Tibial nerve (tissue), 4 donors: ENCODE measurements at regions not wholly inside any gene's neighbourhood (a gene's known extent, or its start where the extent isn't known, plus 50 kb on each side); places are given as distances from the start of the nearest gene placed in this dataset.

ENCODE experiments used
- DNase-seq, 2 donors: peaks; one replicate each; pipeline ENCODE4 v3.0.0-alpha.2; 2019; ENCODE audit warnings: low spot score in 2 of 2
- H3K27ac ChIP-seq, 4 donors: fragments of 200-600 bp; sonication (generic) in 3 of 4; one replicate each; pipeline ENCODE4 v1.5.1; 2017 to 2019; ENCODE audit warnings: mild to moderate bottlenecking in 1 of 4
- H3K27me3 ChIP-seq, 2 donors: fragments of 200-600 bp; sonication (generic) in 1 of 2; one replicate each; pipeline versions ENCODE4 v1.5.1 to v1.6.0; 2017 to 2019
- H3K36me3 ChIP-seq, 3 donors: fragments of 200-600 bp; sonication (generic); one replicate each; pipeline ENCODE4 v1.5.1; 2018 to 2019
- H3K4me1 ChIP-seq, 4 donors: fragments of 200-600 bp; sonication (generic) in 3 of 4; one replicate each; pipeline ENCODE4 v1.5.1; 2017 to 2019
- H3K4me3 ChIP-seq, 4 donors: fragments of 200-600 bp; sonication (generic) in 3 of 4; one replicate each; pipeline ENCODE4 v1.5.1; 2017 to 2019; ENCODE audit warnings: mild to moderate bottlenecking in 1 of 4, moderate library complexity in 1 of 4
- H3K9me3 ChIP-seq, 4 donors: fragments of 200-600 bp; sonication (generic) in 3 of 4; one replicate each; pipeline ENCODE4 v1.5.1; 2017 to 2019
- EP300 ChIP-seq, 2 donors: sonication (generic); formaldehyde crosslinking; IDR thresholded peaks; one replicate each; pipeline ENCODE4 v1.6.1; 2017; ENCODE audit warnings: antibody characterized with exemption in 2 of 2, mild to moderate bottlenecking in 1 of 2
- POLR2A ChIP-seq, 2 donors: fragments of 450-650 bp; IDR thresholded peaks; one replicate each; pipeline ENCODE4 v1.6.1; 2017; ENCODE audit warnings: antibody characterized with exemption in 2 of 2, mild to moderate bottlenecking in 2 of 2, moderate library complexity in 2 of 2
- WGBS, 2 donors: methylation state at CpG; one replicate each; pipeline ENCODE4 v1.1.5; 2018; 5-methylcytosine and 5-hydroxymethylcytosine counted together
- TF ChIP-seq, protein P1 (sequence below), 5 experiments: fragments of 200-600 bp in 3 of 5; fragments of 450-650 bp in 2 of 5; sonication (generic) in 3 of 5; IDR thresholded peaks; one replicate each; pipeline ENCODE4 v1.5.1; 2016 to 2019; ENCODE audit warnings: antibody characterized with exemption in 5 of 5, mild to moderate bottlenecking in 3 of 5, moderate library complexity in 2 of 5

DNA sequence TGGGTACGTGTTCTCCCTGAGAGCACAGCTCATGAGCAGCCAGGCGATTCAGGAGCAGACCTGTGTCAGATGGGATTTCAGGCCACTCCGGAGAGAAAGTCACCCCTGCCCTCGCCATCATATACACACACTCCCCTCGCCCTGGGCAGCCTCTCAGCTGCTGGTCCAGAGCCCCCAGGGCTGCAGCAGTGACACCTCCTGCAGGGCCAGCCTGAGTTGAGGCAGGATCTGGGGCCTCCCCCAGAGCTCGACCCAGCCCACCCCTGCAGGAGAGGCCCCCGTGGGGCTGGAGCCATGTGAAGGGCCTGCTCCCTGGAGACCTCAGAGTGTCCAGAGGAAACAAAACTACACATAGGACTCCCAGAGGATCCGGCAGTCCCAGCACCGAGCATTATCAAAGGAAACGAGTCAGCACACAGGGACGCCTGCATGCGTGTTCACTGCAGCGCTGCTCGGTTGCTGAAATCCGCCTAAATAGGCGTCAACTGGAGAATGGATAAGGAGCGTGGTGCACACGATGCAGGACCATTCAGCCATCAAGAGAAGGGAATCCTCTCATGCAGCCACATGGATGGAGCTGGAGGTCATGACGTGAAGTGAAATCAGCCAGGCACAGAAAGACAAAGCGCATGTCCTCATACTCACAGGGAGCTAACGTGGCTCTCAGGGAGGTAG, 104.0 kb downstream of the TNFAIP2 start:
- Histone ChIP-seq H3K4me3 (no peak overlapping the region), H3K9me3 (no peaks in the 10 kb centered on the region), H3K36me3 (no peaks in the 10 kb centered on the region), H3K27me3 (peaks cover 0 to 50% of the 10 kb centered on the region in 2 donors), H3K27ac (no peak overlapping the region), H3K4me1 (no peaks in the 10 kb centered on the region)
- DNase-seq, result no peak
- TF ChIP-seq, protein P1, sequence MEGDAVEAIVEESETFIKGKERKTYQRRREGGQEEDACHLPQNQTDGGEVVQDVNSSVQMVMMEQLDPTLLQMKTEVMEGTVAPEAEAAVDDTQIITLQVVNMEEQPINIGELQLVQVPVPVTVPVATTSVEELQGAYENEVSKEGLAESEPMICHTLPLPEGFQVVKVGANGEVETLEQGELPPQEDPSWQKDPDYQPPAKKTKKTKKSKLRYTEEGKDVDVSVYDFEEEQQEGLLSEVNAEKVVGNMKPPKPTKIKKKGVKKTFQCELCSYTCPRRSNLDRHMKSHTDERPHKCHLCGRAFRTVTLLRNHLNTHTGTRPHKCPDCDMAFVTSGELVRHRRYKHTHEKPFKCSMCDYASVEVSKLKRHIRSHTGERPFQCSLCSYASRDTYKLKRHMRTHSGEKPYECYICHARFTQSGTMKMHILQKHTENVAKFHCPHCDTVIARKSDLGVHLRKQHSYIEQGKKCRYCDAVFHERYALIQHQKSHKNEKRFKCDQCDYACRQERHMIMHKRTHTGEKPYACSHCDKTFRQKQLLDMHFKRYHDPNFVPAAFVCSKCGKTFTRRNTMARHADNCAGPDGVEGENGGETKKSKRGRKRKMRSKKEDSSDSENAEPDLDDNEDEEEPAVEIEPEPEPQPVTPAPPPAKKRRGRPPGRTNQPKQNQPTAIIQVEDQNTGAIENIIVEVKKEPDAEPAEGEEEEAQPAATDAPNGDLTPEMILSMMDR (IDR thresholded peaks at IDR 0.05), result no peak
- TF ChIP-seq EP300 (IDR thresholded peaks at IDR 0.05), result no peak
- no peak for TF ChIP-seq POLR2A (IDR thresholded peaks at IDR 0.05)
- WGBS, 2 donors, result 82% methylated on average over 18 to 21 of the region's 21 CpGs

DNA sequence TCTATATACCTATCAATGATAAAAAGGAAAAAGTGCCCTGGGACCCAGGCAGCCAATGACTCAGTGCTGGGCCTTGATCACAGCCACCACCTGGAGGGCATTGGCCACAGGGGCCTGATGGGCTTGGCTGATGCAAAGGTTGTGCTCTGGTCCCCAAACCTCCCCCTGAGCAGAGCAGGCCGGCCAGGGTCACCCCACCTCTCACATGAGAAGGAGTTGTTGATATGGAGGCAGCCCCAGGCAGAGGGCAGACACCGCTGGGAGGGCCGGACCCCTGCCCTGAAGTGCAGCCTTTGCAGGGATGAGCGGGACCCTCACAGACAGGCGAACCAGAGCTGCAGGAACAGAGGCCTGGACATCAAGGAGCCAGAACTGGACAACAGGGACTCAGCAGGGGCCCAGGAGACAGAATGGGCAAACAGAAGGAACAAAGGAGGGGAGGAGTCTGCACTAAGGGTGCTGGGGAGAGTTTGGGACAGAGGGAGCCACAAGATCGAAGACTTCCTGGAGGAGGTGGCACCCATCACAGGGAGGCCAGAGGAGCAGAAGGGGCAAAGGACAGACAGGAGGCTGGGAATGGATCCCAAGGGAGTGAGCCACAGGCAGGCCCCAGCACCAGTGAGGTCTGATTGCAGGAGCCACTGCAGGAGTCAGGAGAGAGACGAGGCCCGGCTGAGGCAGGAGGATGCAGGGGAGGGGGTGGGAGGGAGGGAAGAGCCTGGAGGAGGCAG, 105.0 kb downstream of the TNFAIP2 start:
- peaks cover 0 to 41% of the 10 kb centered on the region in 2 donors for H3K27me3 ChIP-seq
- H3K27ac ChIP-seq, result no peak overlapping the region
- H3K4me3 ChIP-seq, result no peak overlapping the region

DNA sequence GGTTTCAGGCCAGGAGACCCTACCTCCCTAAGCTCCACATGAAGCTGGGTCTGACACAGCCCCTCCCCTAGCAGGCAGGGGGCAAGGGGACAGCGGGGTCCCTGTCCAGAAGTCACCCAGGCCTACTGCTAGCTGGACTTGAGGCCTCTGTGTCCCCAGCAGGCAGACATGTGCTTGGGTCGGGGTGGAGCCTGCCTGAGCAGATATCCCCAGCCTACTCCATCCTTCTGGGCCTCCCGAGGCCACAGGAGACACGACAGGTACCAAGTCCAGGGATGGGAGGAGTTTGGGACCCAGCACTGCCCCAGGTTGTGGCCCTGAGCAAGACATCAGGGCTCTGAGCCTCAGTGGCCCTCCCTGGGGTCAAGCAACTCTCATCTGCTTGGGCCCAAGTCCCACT, 105.2 kb upstream of the EIF5 start:
- no peaks in the 10 kb centered on the region for H3K4me1 ChIP-seq
- H3K27ac ChIP-seq, result no peak overlapping the region
- peaks cover 0 to 38% of the 10 kb centered on the region in 2 donors for H3K27me3 ChIP-seq
- H3K4me3 ChIP-seq, result no peak overlapping the region
- TF ChIP-seq POLR2A (IDR thresholded peaks at IDR 0.05), result no peak
- no peak for TF ChIP-seq EP300 (IDR thresholded peaks at IDR 0.05)
- TF ChIP-seq, protein P1 (IDR thresholded peaks at IDR 0.05), result no peak
- no peaks in the 10 kb centered on the region for H3K36me3 ChIP-seq
- no peaks in the 10 kb centered on the region for H3K9me3 ChIP-seq
- WGBS, 2 donors, result 82 to 86% methylated on average over 2 to 4 of the region's 4 CpGs
- no peak for DNase-seq

More for the DNA sequence above, 105.0 kb downstream of the TNFAIP2 start:
- H3K36me3 ChIP-seq, result no peaks in the 10 kb centered on the region
- no peak for DNase-seq
- WGBS, 2 donors, result 87 to 90% methylated on average over 7 to 8 of the region's 8 CpGs
- no peak for TF ChIP-seq POLR2A (IDR thresholded peaks at IDR 0.05)
- TF ChIP-seq, protein P1 (IDR thresholded peaks at IDR 0.05), result no peak
- no peaks in the 10 kb centered on the region for H3K4me1 ChIP-seq
- H3K9me3 ChIP-seq, result no peaks in the 10 kb centered on the region

DNA sequence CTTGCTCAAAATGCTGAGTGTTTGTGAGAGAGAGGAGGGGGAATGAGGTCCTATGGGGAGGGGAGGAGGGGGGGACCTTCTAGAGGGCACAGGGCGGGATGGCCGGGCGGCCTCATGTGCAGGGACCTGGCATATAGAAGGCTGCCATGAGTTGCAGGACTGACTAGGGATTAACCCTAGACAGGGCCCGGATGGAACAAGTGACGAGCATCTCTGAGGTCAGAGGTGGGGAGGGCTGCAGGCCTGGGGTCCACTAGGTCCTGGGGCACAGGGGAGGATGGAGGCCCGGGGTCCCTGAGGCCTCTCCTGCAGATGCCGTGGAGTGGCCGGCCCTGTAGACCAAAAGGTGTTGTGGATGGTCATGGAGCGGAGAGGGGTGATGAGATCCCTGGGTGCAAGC, 104.0 kb upstream of the EIF5 start:
- TF ChIP-seq EP300 (IDR thresholded peaks at IDR 0.05), result no peak
- TF ChIP-seq, protein P1 (IDR thresholded peaks at IDR 0.05), result no peak
- no peak for TF ChIP-seq POLR2A (IDR thresholded peaks at IDR 0.05)
- WGBS, 2 donors, result 93 to 94% methylated on average over 9 of the region's 9 CpGs
- Histone ChIP-seq H3K27ac (no peak overlapping the region), H3K4me1 (no peaks in the 10 kb centered on the region), H3K27me3 (peaks cover 0 to 28% of the 10 kb centered on the region in 2 donors), H3K9me3 (no peaks in the 10 kb centered on the region), H3K36me3 (no peaks in the 10 kb centered on the region), H3K4me3 (no peak overlapping the region)
- DNase-seq, result no peak

DNA sequence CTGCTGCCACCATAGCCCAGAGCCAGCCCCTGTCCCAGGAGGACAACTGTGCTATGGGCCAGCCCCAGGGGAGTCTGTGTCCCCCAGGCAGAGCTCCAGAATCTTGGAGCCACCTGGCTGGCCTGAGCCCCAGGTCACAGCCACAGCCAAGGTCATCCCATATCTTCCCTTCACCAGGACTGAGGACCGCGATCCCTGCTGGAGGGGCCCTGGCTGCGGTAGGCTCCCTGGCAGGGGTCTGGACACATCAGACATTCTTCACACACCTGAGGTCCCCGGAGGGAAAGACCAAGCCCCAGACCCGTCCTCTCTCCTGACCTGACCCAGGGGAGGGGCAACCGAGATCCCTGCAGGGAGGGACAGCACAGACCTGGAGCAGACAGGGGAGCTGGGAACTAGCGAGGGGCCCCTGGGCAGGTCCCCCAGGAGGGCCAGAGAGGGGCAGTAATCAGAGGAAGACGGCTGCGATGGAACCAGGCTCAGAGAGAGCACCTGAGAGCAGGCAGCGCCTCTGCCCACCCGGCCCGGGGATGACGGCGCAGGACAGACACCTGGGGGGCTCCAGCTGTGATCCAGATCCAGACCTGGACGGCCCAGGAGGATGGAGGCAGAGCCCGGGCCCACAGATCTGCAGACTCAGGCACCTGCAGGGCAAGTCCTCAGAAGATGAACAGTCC, 103.2 kb upstream of the EIF5 start:
- no peak for DNase-seq
- peaks cover 0 to 20% of the 10 kb centered on the region in 2 donors for H3K27me3 ChIP-seq
- TF ChIP-seq, protein P1 (IDR thresholded peaks at IDR 0.05), result no peak
- TF ChIP-seq POLR2A (IDR thresholded peaks at IDR 0.05) (no peak), EP300 (IDR thresholded peaks at IDR 0.05) (no peak)

More for the DNA sequence above, 103.2 kb upstream of the EIF5 start:
- 89% methylated on average over 4 to 16 of the region's 16 CpGs for WGBS, 2 donors
- Histone ChIP-seq H3K9me3 (no peaks in the 10 kb centered on the region), H3K27ac (no peak overlapping the region), H3K4me3 (no peak overlapping the region), H3K4me1 (no peaks in the 10 kb centered on the region), H3K36me3 (no peaks in the 10 kb centered on the region)
